HL-60 (cell line): ENCODE measurements at regions not wholly inside any gene's neighbourhood (a gene's known extent, or its start where the extent isn't known, plus 50 kb on each side); places are given as distances from the start of the nearest gene placed in this dataset.

Experiments used
- GABPA ChIP-seq: IDR thresholded peaks from 2 replicates; pipeline ENCODE4 v1.6.1; 2012; ENCODE audit warnings: low read depth
- SPI1 ChIP-seq: IDR thresholded peaks from 2 replicates; pipeline ENCODE4 v1.6.1; 2012; ENCODE audit warnings: low read depth, mild to moderate bottlenecking, borderline replicate concordance
- TF ChIP-seq, protein P1 (sequence below): IDR thresholded peaks from one replicate; pipeline ENCODE4 v1.5.1; 2011; ENCODE audit warnings: low read length, control low read depth, inconsistent platforms; ENCODE audit not compliant: insufficient read depth

DNA sequence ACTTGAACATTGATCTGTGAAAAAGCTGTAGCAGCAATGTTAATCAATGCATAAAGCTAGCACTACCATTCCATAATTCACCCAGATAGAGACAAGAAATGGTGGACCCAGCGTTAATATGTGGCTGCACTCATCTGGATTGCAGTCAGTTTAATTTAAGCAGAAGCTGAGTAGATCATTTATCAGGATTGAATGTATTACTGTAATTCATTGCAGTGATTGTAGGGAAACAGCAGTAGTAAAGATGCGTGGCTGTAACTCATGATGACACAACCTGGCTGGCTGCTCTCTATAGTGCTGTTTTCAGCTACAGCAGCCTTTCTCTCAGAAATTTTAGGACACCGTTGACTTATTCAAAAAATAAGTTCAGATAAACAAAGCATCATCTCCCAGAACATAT lies 499.5 kb upstream of the SLITRK6 start:
- TF ChIP-seq, protein P1, sequence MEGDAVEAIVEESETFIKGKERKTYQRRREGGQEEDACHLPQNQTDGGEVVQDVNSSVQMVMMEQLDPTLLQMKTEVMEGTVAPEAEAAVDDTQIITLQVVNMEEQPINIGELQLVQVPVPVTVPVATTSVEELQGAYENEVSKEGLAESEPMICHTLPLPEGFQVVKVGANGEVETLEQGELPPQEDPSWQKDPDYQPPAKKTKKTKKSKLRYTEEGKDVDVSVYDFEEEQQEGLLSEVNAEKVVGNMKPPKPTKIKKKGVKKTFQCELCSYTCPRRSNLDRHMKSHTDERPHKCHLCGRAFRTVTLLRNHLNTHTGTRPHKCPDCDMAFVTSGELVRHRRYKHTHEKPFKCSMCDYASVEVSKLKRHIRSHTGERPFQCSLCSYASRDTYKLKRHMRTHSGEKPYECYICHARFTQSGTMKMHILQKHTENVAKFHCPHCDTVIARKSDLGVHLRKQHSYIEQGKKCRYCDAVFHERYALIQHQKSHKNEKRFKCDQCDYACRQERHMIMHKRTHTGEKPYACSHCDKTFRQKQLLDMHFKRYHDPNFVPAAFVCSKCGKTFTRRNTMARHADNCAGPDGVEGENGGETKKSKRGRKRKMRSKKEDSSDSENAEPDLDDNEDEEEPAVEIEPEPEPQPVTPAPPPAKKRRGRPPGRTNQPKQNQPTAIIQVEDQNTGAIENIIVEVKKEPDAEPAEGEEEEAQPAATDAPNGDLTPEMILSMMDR: no peak
- TF ChIP-seq GABPA (no peak), SPI1 (no peak)
